ENCODE measurements at regions not wholly inside any gene's neighbourhood (a gene's known extent, or its start where the extent isn't known, plus 50 kb on each side); places are given as distances from the start of the nearest gene placed in this dataset.

DNA sequence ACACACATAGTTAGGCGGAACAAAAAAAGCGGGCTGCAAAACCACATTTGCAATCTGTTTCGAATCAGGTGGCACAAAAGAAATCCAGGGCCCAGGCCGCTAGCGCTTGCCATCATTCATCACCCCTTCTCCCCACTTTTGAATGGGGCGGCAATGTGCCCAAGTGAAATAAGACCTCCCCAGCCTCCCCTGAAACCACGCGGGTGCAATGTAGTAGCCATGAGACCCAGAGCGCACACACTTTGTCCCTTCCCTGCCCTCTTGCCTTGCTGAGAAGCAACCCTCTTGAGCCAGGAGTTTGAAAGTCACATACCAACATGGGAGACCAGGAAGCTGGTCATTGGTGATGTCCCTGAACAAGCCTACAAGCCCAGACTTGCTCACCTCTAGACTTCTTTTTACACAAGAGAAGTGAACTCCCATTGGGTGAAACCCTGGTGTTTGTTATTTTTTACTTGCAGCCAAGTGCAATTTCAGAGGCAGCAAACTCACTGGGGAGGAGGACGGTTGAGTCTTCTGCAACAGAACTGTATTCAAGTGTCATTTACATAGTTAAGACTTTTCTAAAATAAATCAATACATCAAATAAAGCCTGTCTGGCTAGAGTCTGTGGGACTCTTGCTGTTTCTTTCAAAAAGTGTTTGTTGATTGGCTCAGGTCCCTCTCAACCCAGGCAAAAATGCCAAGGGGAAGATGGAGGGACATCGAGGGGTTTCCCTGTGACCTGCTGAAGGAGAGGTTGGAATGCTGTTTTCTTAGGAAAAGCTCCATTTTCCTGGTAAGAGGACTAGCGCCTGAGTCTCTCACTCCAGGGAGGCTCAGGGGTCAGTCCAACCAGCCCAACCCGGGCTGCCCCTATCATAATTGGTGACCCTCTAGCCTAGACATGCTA is 138.1 kb upstream of the PTPN1 start:
- no peak for DNase-seq (ENCODE audit: low read depth in 1 of 2, low spot score in 1 of 2)

DNA sequence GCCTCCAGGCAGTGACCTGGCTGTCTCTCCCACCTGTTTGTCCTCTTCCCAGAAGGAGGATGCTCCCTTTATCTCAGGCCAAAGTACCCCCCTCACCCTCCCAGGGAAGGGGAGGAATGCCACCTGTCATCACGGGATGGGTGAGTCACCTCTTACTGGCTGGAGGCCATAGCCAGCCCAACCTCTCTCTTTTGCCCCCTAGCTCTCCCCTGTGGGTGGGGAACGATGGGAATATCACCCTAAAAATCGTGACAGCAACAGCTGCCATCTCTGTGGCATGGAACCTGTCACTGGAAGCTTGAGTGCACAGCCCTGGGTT is 137.5 kb upstream of the PTPN1 start:
- DNase-seq (ENCODE audit: low read depth in 1 of 2, low spot score in 1 of 2): no peak

DNA sequence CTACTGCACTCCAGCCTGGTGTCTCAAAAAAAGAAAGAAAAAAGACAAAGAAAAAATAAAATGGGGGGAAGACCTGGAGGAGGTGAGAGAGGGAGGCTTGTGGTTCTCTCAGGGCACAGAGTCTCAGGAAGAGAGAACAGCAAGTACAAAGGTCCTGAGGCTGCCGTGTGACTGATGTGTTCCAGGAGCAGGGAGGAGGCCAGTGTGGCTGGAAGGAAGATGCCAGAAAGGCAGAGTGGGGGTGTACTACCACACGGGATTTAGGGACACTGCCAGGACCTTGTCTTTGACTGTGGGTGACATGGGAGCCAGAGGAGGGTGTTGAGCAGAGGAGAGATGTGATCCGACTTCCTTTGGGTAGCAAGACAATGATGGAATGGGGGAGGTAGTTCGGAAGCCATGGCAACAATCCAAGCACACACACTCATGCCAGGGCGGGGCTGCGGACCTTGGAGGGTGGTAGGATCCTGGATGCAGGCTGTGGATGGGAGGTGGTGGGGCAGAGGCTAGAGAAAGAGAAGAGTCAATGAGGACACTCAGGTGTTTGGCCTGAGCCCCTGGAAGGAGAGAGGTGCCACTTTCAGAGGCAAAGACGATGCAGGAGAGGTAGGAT is 136.4 kb upstream of the PTPN1 start:
- DNase-seq (ENCODE audit: low read depth in 1 of 2, low spot score in 1 of 2): no peak

DNA sequence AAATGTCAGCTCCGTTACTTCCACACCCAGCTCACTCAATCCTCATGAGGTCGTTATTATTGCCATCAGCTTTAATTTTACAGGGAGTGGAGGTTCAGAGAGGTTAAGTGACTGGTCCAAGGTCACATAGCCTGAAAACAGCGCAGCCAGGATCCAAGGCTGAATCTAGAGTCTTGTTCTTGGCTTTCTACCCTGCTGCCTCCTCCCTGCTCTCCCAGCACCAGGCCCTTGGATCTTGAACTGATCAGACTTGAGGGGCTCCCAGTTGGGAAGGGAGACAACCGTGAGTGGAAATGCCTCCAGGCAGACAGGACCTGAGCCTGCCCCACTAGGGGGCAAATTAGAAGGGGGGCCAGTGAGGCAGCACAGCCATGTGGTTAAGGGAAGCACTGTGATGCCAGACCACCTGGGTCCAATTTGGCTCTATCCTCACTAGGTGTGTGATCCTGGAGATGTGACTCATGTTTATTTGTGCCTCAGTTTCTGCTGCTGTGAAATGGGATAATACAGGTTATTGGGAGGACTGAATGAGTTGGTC is 135.6 kb upstream of the PTPN1 start:
- no peak for DNase-seq (ENCODE audit: low read depth in 1 of 2, low spot score in 1 of 2)

DNA sequence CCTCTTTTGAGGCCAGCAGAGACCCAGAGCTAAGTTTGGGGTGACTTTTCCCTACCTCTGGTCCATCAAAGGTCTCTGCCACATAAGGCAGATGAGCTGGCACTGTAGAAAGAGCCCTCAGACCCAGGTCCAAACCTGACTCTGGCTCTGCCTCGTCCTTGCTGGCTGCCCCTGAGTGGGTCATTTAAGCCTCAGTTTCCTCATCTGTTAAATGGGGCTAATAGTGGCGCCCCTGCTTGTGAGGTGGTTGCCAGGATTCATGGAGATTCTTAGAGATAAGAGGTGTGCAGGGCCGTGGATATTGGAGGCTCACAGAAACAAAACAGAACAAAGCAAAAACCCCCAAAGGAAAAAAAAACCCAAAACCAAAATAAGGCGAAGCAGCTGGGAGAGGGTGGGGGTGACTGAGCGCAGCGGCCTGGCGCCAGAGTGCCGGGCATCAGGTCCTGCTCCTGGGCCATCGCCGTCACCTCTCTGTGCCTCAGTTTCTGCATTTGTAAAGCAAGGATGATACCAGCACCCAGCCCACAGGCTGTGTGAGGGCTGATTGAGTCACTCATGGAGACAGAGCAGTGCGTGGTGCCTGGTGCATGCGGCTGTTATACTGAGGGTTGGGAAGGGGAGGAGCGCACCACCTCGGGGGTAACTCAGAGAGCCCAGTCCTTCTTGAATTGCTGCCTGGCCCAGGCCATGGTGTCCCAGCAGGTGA is 133.8 kb upstream of the PTPN1 start:
- DNase-seq (ENCODE audit: low read depth in 1 of 2, low spot score in 1 of 2): no peak

DNA sequence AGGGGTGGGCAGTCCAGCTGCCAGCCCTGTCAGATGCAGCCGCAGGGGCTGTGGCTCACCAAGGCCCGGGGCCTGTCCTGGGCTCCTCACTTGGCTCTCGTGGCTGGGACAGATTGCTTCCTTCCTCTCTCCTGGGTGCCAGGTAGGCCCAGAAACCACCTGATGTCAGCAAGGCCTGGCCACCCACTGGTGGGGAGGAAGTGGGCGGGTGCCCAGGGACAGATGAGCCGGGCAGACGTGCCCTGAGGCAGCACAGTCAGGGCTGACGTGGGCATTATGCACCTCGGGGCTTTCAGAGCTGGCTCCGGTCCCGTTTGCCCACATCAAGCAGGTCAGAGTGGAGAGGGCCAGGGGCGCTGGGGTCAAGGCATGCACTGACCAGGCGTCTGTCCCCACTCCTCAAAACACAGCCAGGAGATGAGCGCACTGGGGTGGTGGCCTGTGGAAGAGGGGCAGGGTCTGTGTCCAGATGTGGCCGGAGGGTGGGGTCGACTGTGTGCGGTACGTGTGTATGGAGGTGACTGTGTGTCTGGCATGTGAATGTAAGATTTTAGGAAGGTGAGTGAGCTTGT is 133.2 kb upstream of the PTPN1 start:
- no peak for DNase-seq (ENCODE audit: low read depth in 1 of 2, low spot score in 1 of 2)

DNA sequence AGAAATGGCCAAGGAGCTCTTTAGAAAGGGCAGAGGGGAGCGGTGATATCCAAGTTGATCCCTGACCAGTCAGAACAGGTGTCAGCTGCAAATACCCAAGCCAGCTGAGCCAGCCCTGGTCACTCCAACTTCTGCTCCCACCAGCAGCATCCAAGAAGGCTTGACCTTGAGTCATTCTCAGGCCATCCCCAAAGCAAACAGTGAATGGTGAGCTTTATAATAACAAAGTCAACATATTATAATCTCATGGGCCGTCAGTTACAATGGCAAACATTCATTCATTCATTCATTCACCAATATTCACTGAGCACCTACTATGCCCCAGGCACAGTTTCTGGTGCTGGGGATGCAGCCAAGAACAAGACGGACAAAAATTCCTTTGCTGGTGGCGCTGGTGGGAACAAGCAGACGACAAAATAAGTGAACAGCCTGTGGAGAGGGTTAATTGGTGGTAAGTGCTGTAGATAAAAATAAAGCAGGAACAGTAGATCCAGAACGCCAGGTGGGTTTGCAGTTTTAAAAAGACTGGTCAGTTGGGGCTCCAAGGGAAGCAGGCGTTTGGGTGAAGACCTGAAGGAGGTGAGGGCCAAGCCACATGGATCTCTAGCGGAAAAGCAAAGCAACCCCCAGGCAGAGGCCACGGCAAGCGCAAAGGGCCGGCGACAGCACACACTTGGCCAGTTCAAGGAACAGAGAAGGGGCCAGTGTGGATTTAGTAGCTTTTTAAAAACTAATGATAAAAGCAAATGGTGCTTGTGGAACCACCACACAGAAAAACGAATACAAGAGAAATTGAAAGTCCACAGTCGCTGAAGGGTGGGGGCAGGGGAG is 131.8 kb upstream of the PTPN1 start:
- DNase-seq (ENCODE audit: low read depth in 1 of 2, low spot score in 1 of 2): no peak

DNA sequence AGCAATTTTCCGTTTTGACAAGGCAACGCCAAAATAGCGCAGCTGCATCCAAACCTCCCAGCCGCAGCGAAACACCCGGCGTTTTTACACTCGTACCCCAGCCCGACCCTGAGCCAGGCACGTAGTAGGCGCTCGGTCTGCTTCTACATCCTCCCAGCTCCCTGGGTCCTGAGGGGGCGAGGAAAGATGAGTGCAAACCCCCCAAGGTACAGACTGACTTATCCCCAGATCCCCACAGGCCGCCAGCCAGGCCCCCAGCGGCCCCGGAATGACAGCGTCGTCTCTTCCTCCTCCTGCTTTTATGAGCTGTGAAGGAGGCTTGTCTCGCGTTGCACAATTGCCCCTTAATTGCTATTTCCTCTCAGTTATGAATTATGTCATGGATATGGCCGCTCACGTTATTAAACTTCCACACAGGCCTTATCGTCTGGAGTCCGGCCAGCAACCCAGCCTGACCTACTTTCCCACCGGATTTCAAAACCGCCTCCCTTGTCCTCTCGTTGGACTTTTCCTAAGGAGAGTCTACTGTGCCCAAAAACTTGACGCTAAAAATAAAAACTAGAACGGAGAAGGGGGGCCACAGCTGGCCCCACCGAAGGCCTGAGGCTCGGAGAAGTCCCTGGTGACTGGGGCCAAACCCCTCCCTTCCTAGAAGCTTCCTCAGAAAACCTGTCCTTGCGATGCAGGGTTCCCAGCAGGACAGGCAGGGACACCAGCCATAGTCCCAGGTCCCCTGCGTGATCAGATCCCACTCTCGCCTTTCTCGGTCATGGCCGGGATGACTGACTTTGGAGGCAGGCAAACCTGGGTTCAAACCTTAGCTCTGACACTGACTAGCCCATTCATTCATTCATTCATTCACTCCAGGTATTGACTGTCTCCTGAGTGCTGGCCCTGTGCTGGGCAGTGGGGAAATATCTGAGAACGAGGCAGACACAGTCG is 130.9 kb upstream of the PTPN1 start:
- no peak for DNase-seq (ENCODE audit: low read depth in 1 of 2, low spot score in 1 of 2)

DNA sequence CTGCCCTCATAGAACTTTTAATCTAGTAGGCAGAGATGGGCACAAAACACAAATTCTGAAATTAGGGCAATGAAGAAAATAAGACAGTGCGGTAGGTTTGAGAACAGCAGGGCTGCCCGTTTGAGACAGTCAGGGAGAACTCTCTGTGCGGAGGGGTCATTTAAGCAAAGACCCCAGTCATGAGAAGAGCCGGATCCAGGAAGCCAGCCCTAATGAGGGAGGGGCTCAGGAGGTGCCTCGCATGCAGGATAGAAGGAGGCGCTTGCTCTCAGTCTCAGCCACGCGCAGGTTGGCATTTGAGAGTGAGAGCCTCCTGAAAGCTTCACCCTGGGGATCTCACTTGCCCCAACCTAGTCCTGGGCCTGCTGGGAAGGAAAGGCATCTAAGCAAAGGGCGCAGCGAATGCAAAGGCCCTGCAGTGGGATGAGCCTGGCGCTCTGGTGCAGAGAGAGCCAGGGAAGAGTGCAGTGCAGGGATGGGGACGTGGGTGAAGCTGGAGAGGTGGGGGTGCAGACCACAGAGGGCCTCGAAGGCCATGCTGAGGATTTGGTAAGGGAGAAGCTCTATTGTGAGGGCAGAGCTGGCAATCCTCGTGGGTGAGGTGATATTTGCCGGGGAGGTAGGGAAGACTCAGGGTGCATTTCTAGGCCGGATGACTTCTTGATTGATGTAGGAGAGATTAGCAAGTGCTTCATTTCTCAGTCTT is 130.0 kb upstream of the PTPN1 start:
- no peak for DNase-seq (ENCODE audit: low read depth in 1 of 2, low spot score in 1 of 2)

DNA sequence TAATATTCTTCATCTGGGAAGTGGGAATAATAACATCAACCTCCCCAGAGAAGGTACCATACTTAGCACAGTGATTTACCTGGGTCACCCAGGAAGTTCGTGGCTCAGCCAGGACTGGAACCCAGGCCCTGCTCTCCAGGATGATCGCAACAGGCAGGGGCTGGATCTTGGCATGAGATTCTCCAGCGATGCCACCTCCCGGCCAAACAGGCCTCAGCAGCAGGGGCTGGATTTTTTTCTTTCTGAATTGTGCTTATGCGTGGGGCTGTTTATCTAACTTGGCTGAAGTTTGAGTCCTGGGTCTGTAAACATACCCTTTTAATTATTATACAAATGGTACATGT is 129.5 kb upstream of the PTPN1 start:
- no peak for DNase-seq (ENCODE audit: low read depth in 1 of 2, low spot score in 1 of 2)

DNA sequence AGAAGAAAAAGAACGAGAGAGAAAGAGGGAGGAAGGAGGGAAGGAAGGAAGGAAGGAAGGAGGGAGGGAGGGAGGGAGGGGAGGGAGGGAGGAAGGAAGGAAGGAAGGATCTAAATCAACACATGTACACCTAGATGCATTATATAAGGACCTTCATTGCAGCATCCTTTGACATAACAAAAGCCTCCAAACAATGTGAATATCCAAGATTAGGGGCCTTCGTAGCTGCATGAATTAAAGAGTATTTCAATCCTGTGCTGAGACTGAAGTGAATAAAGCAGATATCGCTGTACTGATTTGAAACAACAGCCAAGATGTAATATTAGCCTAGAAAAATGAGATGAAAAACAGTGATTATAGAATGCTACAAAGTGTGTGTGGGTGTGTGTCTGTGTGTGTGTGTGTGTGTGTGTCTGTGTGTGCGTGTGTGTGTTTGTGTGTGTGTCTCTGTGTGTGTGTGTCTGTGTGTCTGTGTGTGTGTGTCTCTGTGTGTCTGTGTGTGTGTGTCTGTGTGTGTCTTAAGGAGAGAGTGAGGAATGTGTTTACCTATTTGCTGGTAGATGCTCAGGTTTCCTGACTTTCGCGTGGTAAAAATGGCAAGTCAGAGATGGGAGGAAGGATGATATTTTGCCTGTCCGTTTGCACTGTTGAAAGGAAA is 129.0 kb upstream of the PTPN1 start:
- no peak for DNase-seq (ENCODE audit: low read depth in 1 of 2, low spot score in 1 of 2)

DNA sequence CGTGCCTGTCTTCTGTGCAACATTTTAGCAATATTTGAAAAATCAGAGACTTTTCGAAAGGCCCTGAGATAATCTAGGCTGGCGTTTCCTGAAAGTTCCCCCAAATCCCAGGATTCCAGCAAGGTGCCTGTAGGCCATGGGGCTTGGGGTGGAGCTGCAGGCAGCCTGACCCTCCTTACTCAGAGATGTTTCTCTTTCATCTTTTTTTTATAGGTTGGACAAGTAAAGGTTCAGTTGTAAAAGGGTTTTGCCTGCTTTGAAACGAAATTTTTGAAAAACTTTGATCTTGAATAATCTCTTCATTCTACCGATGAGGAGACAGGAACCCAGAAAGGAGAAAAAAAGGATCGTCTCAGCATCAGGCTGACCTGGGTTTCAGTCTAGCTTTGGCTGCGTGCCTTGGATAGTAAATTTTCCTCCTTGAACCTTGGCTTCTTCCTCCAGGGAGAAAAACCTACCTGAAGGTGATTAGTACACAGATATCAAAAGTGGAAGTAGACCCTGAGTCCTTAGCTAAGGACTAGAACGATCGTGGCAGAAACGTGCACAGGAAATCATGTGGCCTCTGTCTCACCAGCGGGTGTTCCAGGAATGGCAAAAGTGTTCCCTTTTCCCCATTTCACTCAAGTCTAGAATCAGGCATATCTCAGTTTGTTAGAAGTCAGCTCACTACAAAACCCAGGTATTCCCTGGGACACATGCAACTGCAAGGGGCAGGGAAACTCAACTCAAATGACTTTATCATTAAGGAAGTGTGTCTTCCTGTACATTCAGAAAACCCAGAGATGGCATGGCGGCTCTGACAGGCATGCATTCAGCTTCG is 128.2 kb upstream of the PTPN1 start:
- no peak for DNase-seq (ENCODE audit: low read depth in 1 of 2, low spot score in 1 of 2)

DNA sequence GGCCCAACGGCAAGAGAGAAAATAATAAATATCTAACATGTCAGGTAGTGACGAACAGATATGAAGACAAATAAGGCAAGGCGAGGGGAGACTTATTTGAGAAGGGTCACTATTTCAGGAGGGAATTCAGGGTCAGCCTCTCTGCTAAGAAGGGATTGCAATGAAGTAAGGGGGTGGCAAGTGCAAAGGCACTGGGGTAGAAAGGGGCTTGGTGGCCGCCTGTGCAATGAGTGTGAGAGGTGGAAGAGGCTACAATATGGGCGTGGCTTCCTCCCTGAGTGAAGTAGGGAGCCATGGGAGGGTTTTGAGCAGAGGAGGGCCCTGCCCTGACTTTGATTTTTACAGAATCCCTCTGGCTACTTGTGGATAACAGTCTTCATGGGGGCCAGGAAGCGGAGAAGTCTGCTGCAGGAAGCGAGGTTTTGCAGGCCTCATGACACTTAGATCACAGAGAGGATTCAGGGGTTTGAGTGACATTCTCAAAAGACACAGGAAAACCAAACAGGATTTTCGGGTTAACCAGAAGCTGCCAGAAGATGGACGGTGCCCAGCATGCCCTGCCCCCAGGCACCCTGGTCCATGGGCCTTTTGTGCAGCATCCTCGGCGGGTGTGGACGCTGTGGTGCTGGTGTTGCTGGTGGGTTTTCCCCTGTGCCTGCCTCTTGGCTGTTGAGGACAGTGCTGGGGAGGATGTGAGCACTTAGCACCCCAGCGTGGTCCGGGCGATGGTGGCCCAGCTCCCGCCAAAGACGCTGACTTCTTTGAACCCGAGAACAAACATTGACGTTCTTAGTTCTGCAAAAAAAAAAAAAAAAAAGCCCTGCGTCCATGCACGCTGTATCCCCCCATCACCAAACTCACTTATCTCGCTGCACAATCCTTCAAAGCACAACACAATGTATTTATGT is 124.2 kb upstream of the PTPN1 start:
- peak in 1 of 2 donors; percentile 11 for DNase-seq (ENCODE audit: low read depth in 1 of 2, low spot score in 1 of 2)

DNA sequence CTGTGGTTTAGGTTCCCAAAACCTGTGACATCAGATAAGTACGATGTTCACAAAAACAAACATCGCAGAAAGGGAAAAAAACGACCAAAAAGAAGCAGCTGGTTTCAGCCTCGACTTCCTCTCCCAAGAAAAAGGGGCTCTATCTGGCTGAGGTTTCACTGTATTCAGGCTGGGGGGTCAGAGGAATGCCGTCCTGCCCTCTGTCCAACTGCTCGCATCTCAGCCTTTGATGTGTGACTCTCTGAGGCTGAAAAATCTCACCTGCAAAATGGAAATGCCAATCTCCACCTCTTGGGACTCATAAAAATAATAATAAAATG is 123.6 kb upstream of the PTPN1 start:
- no peak for DNase-seq (ENCODE audit: low read depth in 1 of 2, low spot score in 1 of 2)

DNA sequence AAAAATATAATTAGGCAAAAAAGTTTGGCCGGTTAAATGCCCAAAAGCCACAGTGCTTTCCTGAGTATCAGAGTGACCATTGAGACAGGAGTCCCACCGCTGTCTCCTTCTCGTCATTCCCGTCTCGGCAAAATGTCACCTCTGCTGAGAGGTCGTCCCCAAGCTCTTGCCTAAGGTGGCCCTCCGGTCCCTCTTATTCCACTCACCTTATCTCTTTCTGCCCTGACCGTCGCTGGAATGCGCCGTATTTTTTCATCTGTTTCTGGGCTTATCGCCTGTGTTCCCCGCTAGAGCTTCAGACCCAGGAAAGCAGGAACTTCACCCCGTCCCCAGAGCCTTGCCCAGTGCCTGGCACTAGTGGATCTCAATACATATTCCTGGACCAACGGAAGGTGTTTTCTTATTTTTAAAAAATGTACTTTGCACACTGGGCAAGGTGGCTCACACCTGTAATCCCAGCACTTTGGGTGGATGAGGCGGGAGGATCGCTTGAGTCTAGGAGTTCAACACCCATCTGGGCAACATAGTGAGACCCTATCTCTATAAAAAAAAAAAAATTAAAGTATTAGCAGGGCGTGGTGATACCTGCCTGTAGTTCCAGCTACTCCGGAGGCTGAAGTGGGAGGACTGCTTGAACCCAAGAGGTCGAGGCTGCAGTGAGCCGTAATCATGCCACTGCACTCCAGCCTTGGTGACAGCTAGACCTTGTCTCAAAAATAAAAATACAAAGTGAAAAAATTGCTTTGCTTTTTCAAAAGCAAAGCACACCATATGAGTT is 122.8 kb upstream of the PTPN1 start:
- no peak for DNase-seq (ENCODE audit: low read depth in 1 of 2, low spot score in 1 of 2)

DNA sequence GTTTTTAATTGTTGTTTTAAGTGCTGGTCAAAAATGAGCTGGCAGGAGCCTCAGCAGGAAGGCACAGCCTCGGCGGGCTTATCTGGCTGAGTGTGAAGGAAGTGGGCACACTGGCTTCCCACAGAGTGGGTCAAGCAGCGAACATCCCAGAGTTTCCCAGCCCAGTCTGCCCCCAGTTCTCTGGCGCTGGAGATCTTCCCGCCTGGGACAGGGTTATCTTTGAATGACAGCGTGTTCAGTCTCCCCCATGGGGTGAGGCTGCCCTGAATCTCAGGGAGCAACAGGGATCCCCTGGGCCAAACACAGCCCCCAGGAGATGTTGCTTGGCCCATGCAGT is 122.2 kb upstream of the PTPN1 start:
- no peak for DNase-seq (ENCODE audit: low read depth in 1 of 2, low spot score in 1 of 2)
